ENCODE measurements at regions not wholly inside any gene's neighbourhood (a gene's known extent, or its start where the extent isn't known, plus 50 kb on each side); places are given as distances from the start of the nearest gene placed in this dataset.

DNA sequence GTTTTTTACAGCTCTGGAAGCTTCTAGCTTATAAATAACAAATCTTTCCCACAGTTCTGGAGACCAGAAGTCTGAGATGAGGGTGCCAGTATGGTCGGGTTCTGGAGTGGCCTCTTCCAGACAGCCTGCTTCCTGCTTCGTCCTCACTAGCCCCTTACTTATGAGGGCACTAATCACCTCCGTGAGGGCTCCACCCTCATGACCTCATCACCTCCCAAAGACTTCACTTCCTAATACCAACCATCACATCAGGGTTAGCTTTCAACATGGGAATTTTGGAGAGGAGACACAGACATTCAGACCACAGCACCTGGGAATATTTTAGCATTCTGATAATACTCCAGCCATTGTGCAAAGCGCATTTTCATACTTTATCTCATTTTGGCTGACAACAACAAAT lies 223.7 kb upstream of the IRF2BP2 start:
- TF ChIP-seq, protein P1, sequence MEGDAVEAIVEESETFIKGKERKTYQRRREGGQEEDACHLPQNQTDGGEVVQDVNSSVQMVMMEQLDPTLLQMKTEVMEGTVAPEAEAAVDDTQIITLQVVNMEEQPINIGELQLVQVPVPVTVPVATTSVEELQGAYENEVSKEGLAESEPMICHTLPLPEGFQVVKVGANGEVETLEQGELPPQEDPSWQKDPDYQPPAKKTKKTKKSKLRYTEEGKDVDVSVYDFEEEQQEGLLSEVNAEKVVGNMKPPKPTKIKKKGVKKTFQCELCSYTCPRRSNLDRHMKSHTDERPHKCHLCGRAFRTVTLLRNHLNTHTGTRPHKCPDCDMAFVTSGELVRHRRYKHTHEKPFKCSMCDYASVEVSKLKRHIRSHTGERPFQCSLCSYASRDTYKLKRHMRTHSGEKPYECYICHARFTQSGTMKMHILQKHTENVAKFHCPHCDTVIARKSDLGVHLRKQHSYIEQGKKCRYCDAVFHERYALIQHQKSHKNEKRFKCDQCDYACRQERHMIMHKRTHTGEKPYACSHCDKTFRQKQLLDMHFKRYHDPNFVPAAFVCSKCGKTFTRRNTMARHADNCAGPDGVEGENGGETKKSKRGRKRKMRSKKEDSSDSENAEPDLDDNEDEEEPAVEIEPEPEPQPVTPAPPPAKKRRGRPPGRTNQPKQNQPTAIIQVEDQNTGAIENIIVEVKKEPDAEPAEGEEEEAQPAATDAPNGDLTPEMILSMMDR (conservative IDR thresholded peaks at IDR 0.05; ENCODE audit: low read length): no peak
- TF ChIP-seq EZH2phosphoT487 (IDR thresholded peaks at IDR 0.05; ENCODE audit: borderline replicate concordance, low read depth, low read length): no peak

Measured in OCI-LY7 (cell line).